VCaP (cell line): ENCODE measurements at regions not wholly inside any gene's neighbourhood (a gene's known extent, or its start where the extent isn't known, plus 50 kb on each side); places are given as distances from the start of the nearest gene placed in this dataset.

ENCODE experiments used
- H3K27ac ChIP-seq: fragments of 450-650 bp; 2 replicates; pipeline ENCODE4 v1.5.1; 2017
- TF ChIP-seq, protein P1 (sequence below): fragments of 450-650 bp; conservative IDR thresholded peaks from 2 replicates; pipeline ENCODE4 v1.5.1; 2017; ENCODE audit warnings: mild to moderate bottlenecking, moderate library complexity

DNA sequence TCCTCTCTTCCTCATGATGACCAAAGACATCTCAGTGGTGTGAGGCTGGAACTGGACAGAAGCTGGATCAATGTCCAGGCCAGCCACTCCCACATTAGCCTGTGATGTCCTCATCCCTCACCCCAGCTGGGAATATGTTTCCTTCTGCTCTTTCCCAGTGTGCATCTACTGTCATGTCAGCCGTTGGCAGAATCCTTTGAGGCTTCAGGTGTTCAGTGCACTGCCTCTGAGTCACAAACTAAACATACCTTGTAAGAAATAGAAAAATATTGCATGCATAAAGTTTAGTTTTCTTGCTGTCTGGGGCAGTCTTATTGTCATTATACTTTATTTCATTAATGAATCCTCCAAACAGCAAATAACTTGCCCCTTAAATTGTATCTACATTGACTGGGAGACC is 161.6 kb upstream of the RASGRP1 start:
- no peak overlapping the region for H3K27ac ChIP-seq
- TF ChIP-seq, protein P1, sequence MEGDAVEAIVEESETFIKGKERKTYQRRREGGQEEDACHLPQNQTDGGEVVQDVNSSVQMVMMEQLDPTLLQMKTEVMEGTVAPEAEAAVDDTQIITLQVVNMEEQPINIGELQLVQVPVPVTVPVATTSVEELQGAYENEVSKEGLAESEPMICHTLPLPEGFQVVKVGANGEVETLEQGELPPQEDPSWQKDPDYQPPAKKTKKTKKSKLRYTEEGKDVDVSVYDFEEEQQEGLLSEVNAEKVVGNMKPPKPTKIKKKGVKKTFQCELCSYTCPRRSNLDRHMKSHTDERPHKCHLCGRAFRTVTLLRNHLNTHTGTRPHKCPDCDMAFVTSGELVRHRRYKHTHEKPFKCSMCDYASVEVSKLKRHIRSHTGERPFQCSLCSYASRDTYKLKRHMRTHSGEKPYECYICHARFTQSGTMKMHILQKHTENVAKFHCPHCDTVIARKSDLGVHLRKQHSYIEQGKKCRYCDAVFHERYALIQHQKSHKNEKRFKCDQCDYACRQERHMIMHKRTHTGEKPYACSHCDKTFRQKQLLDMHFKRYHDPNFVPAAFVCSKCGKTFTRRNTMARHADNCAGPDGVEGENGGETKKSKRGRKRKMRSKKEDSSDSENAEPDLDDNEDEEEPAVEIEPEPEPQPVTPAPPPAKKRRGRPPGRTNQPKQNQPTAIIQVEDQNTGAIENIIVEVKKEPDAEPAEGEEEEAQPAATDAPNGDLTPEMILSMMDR: no peak

DNA sequence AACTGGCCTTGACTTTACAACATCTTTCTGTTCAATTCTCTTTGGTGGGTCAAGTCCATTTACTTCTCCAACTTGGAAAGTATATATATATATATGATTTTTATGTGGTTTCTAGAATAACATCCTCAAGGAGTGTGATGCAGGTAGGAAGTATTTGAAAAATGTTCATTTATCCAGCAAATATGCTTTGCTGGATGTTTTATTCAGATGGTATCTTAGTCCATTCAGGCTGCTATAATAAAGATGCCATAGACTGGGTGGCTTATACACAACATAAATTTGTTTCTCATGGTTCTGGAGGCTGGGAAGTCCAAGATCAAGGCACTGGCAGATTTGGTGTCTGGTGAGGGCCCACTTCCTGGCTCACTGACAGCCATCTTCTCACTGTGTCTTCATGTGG is 168.7 kb upstream of the RASGRP1 start:
- no peak overlapping the region for H3K27ac ChIP-seq
- TF ChIP-seq, protein P1: no peak

DNA sequence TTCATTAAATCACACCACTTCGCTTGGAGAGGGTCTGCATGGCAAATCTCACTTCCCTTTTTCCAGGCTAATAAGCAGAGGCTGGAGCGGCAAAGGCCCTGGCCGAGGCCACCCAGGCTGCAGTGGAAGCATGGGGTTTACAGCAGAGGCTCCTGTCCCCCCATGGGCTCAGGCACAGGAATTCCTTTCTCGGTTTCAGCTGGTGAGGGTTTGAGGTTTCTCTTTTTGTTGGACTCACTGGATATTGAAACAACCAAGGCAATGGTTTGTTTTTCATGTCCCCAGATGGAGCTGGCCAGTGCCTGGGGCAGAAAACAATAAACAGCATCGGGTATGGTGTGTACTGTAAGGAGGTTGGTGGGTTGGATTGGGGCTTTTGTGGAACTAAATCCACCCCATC is 175.6 kb upstream of the RASGRP1 start:
- TF ChIP-seq, protein P1: no peak
- no peak overlapping the region for H3K27ac ChIP-seq

DNA sequence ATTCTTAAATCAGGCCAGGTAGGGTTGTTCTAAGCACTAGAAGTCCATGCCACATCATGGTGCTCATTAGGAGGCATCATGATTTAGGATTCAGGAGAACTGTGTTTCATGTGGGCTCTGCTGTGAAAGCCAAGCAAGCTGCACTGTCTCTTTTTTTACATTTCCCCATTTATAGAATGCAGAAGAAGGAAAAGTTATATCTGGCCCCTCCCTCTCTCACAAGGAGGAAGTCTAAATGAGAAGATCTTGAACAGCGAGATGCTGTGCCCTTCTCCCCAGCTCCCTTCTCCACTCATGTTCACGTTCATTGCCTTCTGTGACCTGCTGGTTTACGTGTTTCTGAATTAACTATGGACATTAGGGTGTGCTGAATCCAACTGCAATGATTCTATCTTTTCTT is 178.5 kb upstream of the RASGRP1 start:
- no peak overlapping the region for H3K27ac ChIP-seq
- TF ChIP-seq, protein P1: no peak

DNA sequence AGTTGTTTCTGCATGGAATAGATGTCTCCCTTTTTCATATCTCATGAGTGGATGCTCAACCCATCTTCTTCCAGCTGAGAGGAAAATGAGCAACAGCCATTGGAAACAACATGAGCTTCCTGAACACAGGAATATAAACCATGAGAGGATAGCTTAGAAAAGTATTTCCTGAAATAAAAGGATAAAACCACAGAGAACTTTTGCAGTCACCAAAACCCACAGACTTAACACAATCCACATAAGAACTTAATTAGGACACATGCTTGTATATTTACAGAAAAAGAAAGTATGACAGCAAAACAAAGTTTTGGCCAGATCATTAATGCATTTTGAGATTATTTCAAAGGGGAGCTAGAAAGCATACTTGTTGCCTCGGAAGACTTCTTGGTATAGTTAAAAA is 180.5 kb upstream of the RASGRP1 start:
- H3K27ac ChIP-seq: no peak overlapping the region

DNA sequence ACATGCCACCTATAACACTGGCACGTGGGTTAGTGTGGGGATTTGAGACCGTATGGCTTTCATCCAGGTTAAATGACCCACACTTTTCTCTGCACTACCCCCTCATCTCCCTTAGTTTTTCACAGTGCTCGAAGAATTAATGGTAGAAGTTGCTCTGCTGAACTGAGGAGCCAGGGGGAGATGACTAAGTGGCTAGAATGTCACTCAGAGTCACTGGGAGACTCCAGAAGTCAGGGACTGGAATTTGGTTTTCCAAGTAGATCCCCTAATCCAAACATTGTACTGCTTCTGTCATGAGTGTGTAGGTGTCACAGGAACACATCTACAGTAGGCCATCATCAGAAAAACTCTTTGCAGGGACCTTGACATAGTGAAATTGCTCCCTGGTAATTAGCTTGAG is 181.0 kb upstream of the RASGRP1 start:
- TF ChIP-seq, protein P1: no peak
- no peak overlapping the region for H3K27ac ChIP-seq

More for the DNA sequence above, 180.5 kb upstream of the RASGRP1 start:
- TF ChIP-seq, protein P1: no peak

DNA sequence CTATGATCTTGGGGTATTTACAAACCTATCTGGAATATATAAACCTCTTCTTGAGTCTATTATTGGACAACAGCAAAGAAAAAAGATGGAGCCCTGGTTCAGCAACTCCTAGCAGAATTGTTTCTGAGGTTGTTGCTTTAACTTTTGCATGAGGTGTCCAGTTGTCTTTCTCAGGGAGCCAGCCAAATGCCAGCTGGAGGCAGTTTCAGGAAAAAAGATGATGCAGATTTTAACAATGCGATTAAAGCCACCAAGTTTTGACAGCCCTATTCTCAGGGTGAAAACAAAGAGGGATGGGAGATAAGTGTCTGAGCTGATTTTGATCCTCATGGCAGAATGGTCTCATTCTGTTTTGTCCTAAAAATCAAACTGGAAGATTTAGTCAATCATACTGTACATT is 181.6 kb upstream of the RASGRP1 start:
- TF ChIP-seq, protein P1: no peak
- H3K27ac ChIP-seq: no peak overlapping the region

DNA sequence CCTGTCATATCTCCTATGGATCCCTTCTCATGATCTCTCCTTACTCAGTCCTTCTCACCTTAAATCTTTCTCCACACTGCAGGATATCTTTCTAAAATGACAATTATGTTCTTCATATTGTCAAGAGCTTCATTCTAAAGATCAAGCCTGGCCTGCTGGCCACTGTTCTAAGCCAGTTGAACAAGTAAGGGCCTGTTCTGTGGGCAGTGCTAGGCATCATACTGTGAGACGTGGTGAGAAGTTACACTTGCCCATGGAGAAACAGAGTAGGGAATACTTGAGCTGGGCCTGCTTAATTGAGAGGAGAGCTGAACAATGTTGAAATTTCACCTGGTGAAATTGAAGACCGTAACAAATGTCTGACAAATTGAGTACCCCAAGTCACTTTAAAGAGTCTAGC is 184.1 kb upstream of the RASGRP1 start:
- TF ChIP-seq, protein P1: no peak
- no peak overlapping the region for H3K27ac ChIP-seq
